Neural cell (in vitro differentiated cells): ENCODE measurements at regions not wholly inside any gene's neighbourhood (a gene's known extent, or its start where the extent isn't known, plus 50 kb on each side); places are given as distances from the start of the nearest gene placed in this dataset.

Experiments
- EP300 ChIP-seq: fragments of 450-650 bp; conservative IDR thresholded peaks from 2 replicates; pipeline ENCODE4 v1.6.1; 2014; ENCODE audit warnings: antibody characterized with exemption, mild to moderate bottlenecking, moderate library complexity; ENCODE audit not compliant: poor library complexity, severe bottlenecking
- EZH2 ChIP-seq: fragments of 200-600, 300-800 bp; shearing (Covaris generic), sonication (generic); IDR thresholded peaks from 2 replicates; pipeline ENCODE4 v1.6.1; 2014; ENCODE audit warnings: antibody characterized with exemption, low read length, borderline replicate concordance, mild to moderate bottlenecking; ENCODE audit not compliant: insufficient read depth, poor library complexity, severe bottlenecking
- POLR2AphosphoS5 ChIP-seq: IDR thresholded peaks from 2 replicates; pipeline ENCODE4 v1.6.1; 2012
- RAD21 ChIP-seq: fragments of 450-650 bp; conservative IDR thresholded peaks from 2 replicates; pipeline ENCODE4 v1.6.1; 2014; ENCODE audit warnings: antibody characterized with exemption, mild to moderate bottlenecking, moderate library complexity
- REST ChIP-seq: IDR thresholded peaks from 2 replicates; pipeline ENCODE4 v1.6.1; 2012; ENCODE audit warnings: borderline replicate concordance
- SMC3 ChIP-seq: fragments of 450-650 bp; conservative IDR thresholded peaks from 2 replicates; pipeline ENCODE4 v1.6.1; 2014; ENCODE audit warnings: antibody characterized with exemption, mild to moderate bottlenecking, moderate library complexity; ENCODE audit not compliant: poor library complexity
- TAF1 ChIP-seq: IDR thresholded peaks from 2 replicates; pipeline ENCODE4 v1.6.1; 2012; ENCODE audit warnings: low read depth
- TF ChIP-seq, protein P1 (sequence below): fragments of 450-650 bp; IDR thresholded peaks from 2 replicates; pipeline ENCODE4 v1.5.1; 2014; ENCODE audit warnings: antibody characterized with exemption, mild to moderate bottlenecking, moderate library complexity; ENCODE audit not compliant: poor library complexity, severe bottlenecking

- TF ChIP-seq POLR2AphosphoS5 = no peak
- no peak for TF ChIP-seq EP300
- TF ChIP-seq TAF1 = no peak
- TF ChIP-seq, protein P1, sequence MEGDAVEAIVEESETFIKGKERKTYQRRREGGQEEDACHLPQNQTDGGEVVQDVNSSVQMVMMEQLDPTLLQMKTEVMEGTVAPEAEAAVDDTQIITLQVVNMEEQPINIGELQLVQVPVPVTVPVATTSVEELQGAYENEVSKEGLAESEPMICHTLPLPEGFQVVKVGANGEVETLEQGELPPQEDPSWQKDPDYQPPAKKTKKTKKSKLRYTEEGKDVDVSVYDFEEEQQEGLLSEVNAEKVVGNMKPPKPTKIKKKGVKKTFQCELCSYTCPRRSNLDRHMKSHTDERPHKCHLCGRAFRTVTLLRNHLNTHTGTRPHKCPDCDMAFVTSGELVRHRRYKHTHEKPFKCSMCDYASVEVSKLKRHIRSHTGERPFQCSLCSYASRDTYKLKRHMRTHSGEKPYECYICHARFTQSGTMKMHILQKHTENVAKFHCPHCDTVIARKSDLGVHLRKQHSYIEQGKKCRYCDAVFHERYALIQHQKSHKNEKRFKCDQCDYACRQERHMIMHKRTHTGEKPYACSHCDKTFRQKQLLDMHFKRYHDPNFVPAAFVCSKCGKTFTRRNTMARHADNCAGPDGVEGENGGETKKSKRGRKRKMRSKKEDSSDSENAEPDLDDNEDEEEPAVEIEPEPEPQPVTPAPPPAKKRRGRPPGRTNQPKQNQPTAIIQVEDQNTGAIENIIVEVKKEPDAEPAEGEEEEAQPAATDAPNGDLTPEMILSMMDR = no peak
- TF ChIP-seq RAD21 = no peak
- no peak for TF ChIP-seq SMC3
- no peak for TF ChIP-seq EZH2
- no peak for TF ChIP-seq REST
These were observed 932.3 kb downstream of the EFNB2 start for GRCh38 chr13:105602956-105603670.
